Neural progenitor cell (in vitro differentiated cells): ENCODE measurements at regions not wholly inside any gene's neighbourhood (a gene's known extent, or its start where the extent isn't known, plus 50 kb on each side); places are given as distances from the start of the nearest gene placed in this dataset.

Experiments
- CTCF ChIP-seq: fragments of 200-600 bp; sonication (generic); IDR thresholded peaks from 2 replicates; pipeline ENCODE4 v1.5.1; 2017; ENCODE audit warnings: antibody characterized with exemption, mild to moderate bottlenecking
- EZH2 ChIP-seq: fragments of 200-600 bp; sonication (generic); IDR thresholded peaks from 2 replicates; pipeline ENCODE4 v1.6.1; 2017; ENCODE audit warnings: antibody characterized with exemption, mild to moderate bottlenecking, moderate library complexity

GRCh38 chr5:166709691-166710090, 1581.8 kb upstream of the WWC1 start:
- TF ChIP-seq CTCF (no peak), EZH2 (no peak)
